K562 (cell line): ENCODE measurements at regions not wholly inside any gene's neighbourhood (a gene's known extent, or its start where the extent isn't known, plus 50 kb on each side); places are given as distances from the start of the nearest gene placed in this dataset.

Experiments used
- ATAC-seq: fragments of 200-7000 bp; cut with Tn5 transposase; 3 replicates; pipeline ENCODE4 v1.9.1; 2020; ENCODE audit warnings: moderate library complexity
- BruUV-seq: library from RNA; stranded (reverse); fragments of 400-500 nt; replicated peaks from 2 replicates; lab custom pipeline; 2021; lab: Mats Ljungman, UMichigan
- CTCF ChIA-PET: fragments of 300-600 bp; formaldehyde crosslinking; extraction: SDS; loops from one replicate; lab custom pipeline; 2021; ENCODE audit warnings: low intra/inter-chr PET ratio; lab: Yijun Ruan, JAX
- POLR2A ChIA-PET: fragments of 300-600, 350-650 bp; sonication (Branson Sonifier 250); formaldehyde crosslinking; extraction: SDS; loops from one replicate; lab custom pipeline; 2021; ENCODE audit warnings: antibody characterized with exemption, inconsistent platforms; lab: Yijun Ruan, JAX
- DNase-seq, 4 experiments: peaks; one replicate each; pipeline versions ENCODE4 v3.0.0 to v3.0.0-alpha.2; 2011 to 2018; ENCODE audit warnings: low spot score in 3 of 4, mixed read lengths in 3 of 4; ENCODE audit errors: extremely low read depth in 1 of 4
- FAIRE-seq: peaks from 2 replicates; lab custom pipeline; 2011; peaks lifted over from hg19 to GRCh38; lab: Jason Lieb, UNC
- H2AFZ ChIP-seq: 2 replicates; pipeline ENCODE4 v1.6.0; 2011; ENCODE audit warnings: low read depth, low read length, control low read depth, inconsistent platforms
- H3K27ac ChIP-seq: fragments of 200-600 bp; 3 replicates; pipeline ENCODE4 v1.8.0; 2011; ENCODE audit warnings: low read depth, mild to moderate bottlenecking, control low read depth, inconsistent platforms, low read length, moderate library complexity, mixed read lengths; ENCODE audit errors: extremely low read depth
- H3K27me3 ChIP-seq, 2 experiments: fragments of 300-600 bp in 1 of 2; 2 replicates in 1 of 2; 3 replicates in 1 of 2; pipeline versions ENCODE4 v1.6.0 to v1.8.0; 2011; ENCODE audit warnings: inconsistent platforms in 2 of 2, low read length in 2 of 2, mild to moderate bottlenecking in 1 of 2, mixed read lengths in 1 of 2, moderate library complexity in 1 of 2; ENCODE audit not compliant: control insufficient read depth in 2 of 2, insufficient read depth in 2 of 2
- H3K36me3 ChIP-seq: fragments of 300-600 bp; 3 replicates; pipeline ENCODE4 v1.8.0; 2011; ENCODE audit warnings: mild to moderate bottlenecking, low read length, inconsistent platforms; ENCODE audit not compliant: control insufficient read depth, insufficient read depth
- H3K4me1 ChIP-seq, 2 experiments: fragments of 200-600 bp in 1 of 2; replicated peaks in 1 of 2; 2 replicates in 1 of 2; 3 replicates in 1 of 2; pipeline versions ENCODE4 v1.5.1 to v1.8.0; 2011; ENCODE audit warnings: inconsistent platforms in 2 of 2, low read length in 2 of 2, mild to moderate bottlenecking in 1 of 2, mixed read lengths in 1 of 2, moderate library complexity in 1 of 2; ENCODE audit not compliant: control insufficient read depth in 2 of 2, insufficient read depth in 2 of 2
- H3K4me2 ChIP-seq: 2 replicates; pipeline ENCODE4 v1.6.1; 2011; ENCODE audit warnings: low read length, control low read depth, inconsistent platforms, mixed read lengths; ENCODE audit not compliant: insufficient read depth
- H3K4me3 ChIP-seq: fragments of 200-600 bp; sonication (generic), shearing (Covaris generic); 2 replicates; pipeline ENCODE4 v1.5.1; 2016; ENCODE audit warnings: control low read depth, inconsistent platforms
- H3K79me2 ChIP-seq: fragments of 200-600 bp; 3 replicates; pipeline ENCODE4 v1.8.0; 2011; ENCODE audit warnings: low read length, inconsistent platforms; ENCODE audit not compliant: control insufficient read depth, insufficient read depth
- H3K9ac ChIP-seq, 2 experiments: 2 replicates each; pipeline versions ENCODE4 v1.6.0 to v1.6.1; 2011; ENCODE audit warnings: low read depth in 2 of 2, low read length in 2 of 2, control low read depth in 1 of 2, inconsistent platforms in 1 of 2, mild to moderate bottlenecking in 1 of 2, mixed read lengths in 1 of 2; ENCODE audit not compliant: insufficient read depth in 1 of 2
- H3K9me1 ChIP-seq: one replicate; pipeline ENCODE4 v1.6.0; 2011; ENCODE audit warnings: inconsistent platforms, mild to moderate bottlenecking, low read length, moderate library complexity; ENCODE audit not compliant: control insufficient read depth, insufficient read depth
- H3K9me3 ChIP-seq: replicated peaks from 2 replicates; pipeline ENCODE4 v1.5.1; 2011; ENCODE audit warnings: low read depth, low read length, inconsistent platforms; ENCODE audit not compliant: control insufficient read depth, insufficient read depth
- H4K20me1 ChIP-seq: replicated peaks from 2 replicates; pipeline ENCODE4 v1.6.1; 2011; ENCODE audit warnings: low read length, inconsistent platforms, mixed read lengths; ENCODE audit not compliant: control insufficient read depth, insufficient read depth
- CSDE1 ChIP-seq, 2 experiments: fragments of 450-650 bp; IDR thresholded peaks; 2 replicates each; pipeline ENCODE4 v1.6.1; 2016; ENCODE audit warnings: mild to moderate bottlenecking in 1 of 2
- EWSR1 ChIP-seq: fragments of 450-650 bp; IDR thresholded peaks from 2 replicates; pipeline ENCODE4 v1.6.1; 2018; ENCODE audit warnings: borderline replicate concordance, mild to moderate bottlenecking, low read depth, moderate library complexity; ENCODE audit not compliant: partially characterized antibody
- HMGXB4 ChIP-seq: sonication (generic); formaldehyde crosslinking; IDR thresholded peaks from 2 replicates; pipeline ENCODE4 v1.8.1; 2023; ENCODE audit warnings: mild to moderate bottlenecking, missing genetic modification reagents
- PHF20 ChIP-seq: fragments of 450-650 bp; IDR thresholded peaks from 2 replicates; pipeline ENCODE4 v1.6.1; 2018; ENCODE audit not compliant: partially characterized antibody
- PHTF2 ChIP-seq: fragments of 250-450 bp; sonication (Bioruptor Pico); IDR thresholded peaks from 2 replicates; pipeline ENCODE4 v1.5.0; 2021; ENCODE audit warnings: mild to moderate bottlenecking
- RBBP5 ChIP-seq: fragments of 200-600 bp; sonication (generic); IDR thresholded peaks from 2 replicates; pipeline ENCODE4 v1.6.1; 2012; ENCODE audit warnings: borderline replicate concordance, mild to moderate bottlenecking, low read length, control low read depth, inconsistent platforms; ENCODE audit not compliant: insufficient read depth, poor library complexity, severe bottlenecking
- ZNF124 ChIP-seq: sonication (generic); formaldehyde crosslinking; IDR thresholded peaks from 2 replicates; pipeline ENCODE4 v1.8.1; 2022; ENCODE audit warnings: missing genetic modification reagents
- ZNF57 ChIP-seq: fragments of 450-650 bp; formaldehyde crosslinking; IDR thresholded peaks from 2 replicates; pipeline ENCODE4 v1.4.0; 2020; ENCODE audit warnings: mild to moderate bottlenecking, moderate library complexity
- WGBS: fragments of 100-300 bp; shearing (Covaris generic); methylation state at CpG from one replicate; pipeline ENCODE4 v1.1.6; 2016; ENCODE audit warnings: low coverage, mixed read lengths; ENCODE audit not compliant: insufficient coverage; ENCODE audit errors: missing lambda C conversion rate; 5-methylcytosine and 5-hydroxymethylcytosine counted together
- in situ Hi-C: fragments of 300-500 bp; cut with MboI; formaldehyde crosslinking; loops from 4 replicates; pipeline ENCODE4 v1.15.0; 2018; ENCODE audit warnings: inconsistent platforms, mixed read lengths
- intact Hi-C: fragments of 100-400 bp; cut with micrococcal nuclease; formaldehyde crosslinking; loops from 2 replicates; pipeline ENCODE4 v1.14.2; 2022
- TF ChIP-seq, protein P1 (sequence below): sonication (generic); formaldehyde crosslinking; IDR thresholded peaks from 2 replicates; pipeline ENCODE4 v1.8.0; 2023; ENCODE audit warnings: missing genetic modification reagents, mild to moderate bottlenecking, borderline replicate concordance
- TF ChIP-seq, protein P2 (sequence below): fragments of 450-650 bp; IDR thresholded peaks from 2 replicates; pipeline ENCODE4 v1.7.1; 2018; ENCODE audit warnings: mild to moderate bottlenecking, low read depth; ENCODE audit not compliant: partially characterized antibody

- 0% methylated on average over 2 of the region's 2 CpGs for WGBS
- Histone ChIP-seq H3K4me1 (no peaks in the 10 kb centered on the region), H3K36me3 (no peaks in the 10 kb centered on the region), H3K79me2 (no peaks in the 10 kb centered on the region), H3K9me1 (no peaks in the 10 kb centered on the region), H3K4me2 (no peak overlapping the region), H3K4me3 (no peak overlapping the region), H4K20me1 (no peaks in the 10 kb centered on the region), H3K9me3 (no peaks in the 10 kb centered on the region), H3K27me3 (no peaks in the 10 kb centered on the region), H3K27ac (no peak overlapping the region), H3K9ac (no peak overlapping the region), H2AFZ (no peak overlapping the region)
- no peak for DNase-seq
- ATAC-seq: no peak
- no peak for FAIRE-seq
- CTCF ChIA-PET: no interaction called here
- in situ Hi-C loops (no loop called here), intact Hi-C loops (no loop called here)
- TF ChIP-seq, protein P1, sequence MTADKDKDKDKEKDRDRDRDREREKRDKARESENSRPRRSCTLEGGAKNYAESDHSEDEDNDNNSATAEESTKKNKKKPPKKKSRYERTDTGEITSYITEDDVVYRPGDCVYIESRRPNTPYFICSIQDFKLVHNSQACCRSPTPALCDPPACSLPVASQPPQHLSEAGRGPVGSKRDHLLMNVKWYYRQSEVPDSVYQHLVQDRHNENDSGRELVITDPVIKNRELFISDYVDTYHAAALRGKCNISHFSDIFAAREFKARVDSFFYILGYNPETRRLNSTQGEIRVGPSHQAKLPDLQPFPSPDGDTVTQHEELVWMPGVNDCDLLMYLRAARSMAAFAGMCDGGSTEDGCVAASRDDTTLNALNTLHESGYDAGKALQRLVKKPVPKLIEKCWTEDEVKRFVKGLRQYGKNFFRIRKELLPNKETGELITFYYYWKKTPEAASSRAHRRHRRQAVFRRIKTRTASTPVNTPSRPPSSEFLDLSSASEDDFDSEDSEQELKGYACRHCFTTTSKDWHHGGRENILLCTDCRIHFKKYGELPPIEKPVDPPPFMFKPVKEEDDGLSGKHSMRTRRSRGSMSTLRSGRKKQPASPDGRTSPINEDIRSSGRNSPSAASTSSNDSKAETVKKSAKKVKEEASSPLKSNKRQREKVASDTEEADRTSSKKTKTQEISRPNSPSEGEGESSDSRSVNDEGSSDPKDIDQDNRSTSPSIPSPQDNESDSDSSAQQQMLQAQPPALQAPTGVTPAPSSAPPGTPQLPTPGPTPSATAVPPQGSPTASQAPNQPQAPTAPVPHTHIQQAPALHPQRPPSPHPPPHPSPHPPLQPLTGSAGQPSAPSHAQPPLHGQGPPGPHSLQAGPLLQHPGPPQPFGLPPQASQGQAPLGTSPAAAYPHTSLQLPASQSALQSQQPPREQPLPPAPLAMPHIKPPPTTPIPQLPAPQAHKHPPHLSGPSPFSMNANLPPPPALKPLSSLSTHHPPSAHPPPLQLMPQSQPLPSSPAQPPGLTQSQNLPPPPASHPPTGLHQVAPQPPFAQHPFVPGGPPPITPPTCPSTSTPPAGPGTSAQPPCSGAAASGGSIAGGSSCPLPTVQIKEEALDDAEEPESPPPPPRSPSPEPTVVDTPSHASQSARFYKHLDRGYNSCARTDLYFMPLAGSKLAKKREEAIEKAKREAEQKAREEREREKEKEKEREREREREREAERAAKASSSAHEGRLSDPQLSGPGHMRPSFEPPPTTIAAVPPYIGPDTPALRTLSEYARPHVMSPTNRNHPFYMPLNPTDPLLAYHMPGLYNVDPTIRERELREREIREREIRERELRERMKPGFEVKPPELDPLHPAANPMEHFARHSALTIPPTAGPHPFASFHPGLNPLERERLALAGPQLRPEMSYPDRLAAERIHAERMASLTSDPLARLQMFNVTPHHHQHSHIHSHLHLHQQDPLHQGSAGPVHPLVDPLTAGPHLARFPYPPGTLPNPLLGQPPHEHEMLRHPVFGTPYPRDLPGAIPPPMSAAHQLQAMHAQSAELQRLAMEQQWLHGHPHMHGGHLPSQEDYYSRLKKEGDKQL: no peak
- TF ChIP-seq ZNF124 (no peak), EWSR1 (no peak), PHTF2 (CRISPR knock-in tag) (no peak), ZNF57 (CRISPR knock-in tag) (no peak), HMGXB4 (CRISPR knock-in tag) (no peak), CSDE1 (IDR thresholded peaks at IDR 0.05) (no peak), RBBP5 (no peak), PHF20 (no peak)
- TF ChIP-seq, protein P2, sequence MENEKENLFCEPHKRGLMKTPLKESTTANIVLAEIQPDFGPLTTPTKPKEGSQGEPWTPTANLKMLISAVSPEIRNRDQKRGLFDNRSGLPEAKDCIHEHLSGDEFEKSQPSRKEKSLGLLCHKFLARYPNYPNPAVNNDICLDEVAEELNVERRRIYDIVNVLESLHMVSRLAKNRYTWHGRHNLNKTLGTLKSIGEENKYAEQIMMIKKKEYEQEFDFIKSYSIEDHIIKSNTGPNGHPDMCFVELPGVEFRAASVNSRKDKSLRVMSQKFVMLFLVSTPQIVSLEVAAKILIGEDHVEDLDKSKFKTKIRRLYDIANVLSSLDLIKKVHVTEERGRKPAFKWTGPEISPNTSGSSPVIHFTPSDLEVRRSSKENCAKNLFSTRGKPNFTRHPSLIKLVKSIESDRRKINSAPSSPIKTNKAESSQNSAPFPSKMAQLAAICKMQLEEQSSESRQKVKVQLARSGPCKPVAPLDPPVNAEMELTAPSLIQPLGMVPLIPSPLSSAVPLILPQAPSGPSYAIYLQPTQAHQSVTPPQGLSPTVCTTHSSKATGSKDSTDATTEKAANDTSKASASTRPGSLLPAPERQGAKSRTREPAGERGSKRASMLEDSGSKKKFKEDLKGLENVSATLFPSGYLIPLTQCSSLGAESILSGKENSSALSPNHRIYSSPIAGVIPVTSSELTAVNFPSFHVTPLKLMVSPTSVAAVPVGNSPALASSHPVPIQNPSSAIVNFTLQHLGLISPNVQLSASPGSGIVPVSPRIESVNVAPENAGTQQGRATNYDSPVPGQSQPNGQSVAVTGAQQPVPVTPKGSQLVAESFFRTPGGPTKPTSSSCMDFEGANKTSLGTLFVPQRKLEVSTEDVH: no peak
- POLR2A ChIA-PET: no interaction called here
- BruUV-seq: no TSS peak
Measured at GRCh38 chr2:217404236-217404760, 544.4 kb upstream of the TNP1 start.
